OCI-LY7 (cell line): ENCODE measurements at regions not wholly inside any gene's neighbourhood (a gene's known extent, or its start where the extent isn't known, plus 50 kb on each side); places are given as distances from the start of the nearest gene placed in this dataset.

Experiments
- BruUV-seq: library from RNA; stranded (reverse); fragments of 400-500 nt; replicated peaks from 2 replicates; lab custom pipeline; 2021; lab: Mats Ljungman, UMichigan
- CTCF ChIA-PET: fragments of 300-600 bp; sonication (Branson Sonifier 250); formaldehyde crosslinking; loops from one replicate; lab custom pipeline; 2022; ENCODE audit warnings: antibody characterized with exemption; ENCODE audit not compliant: unreplicated experiment; lab: Charles Lee
- POLR2A ChIA-PET: fragments of 300-600 bp; sonication (Branson Sonifier 250); formaldehyde crosslinking; loops from one replicate; lab custom pipeline; 2022; ENCODE audit warnings: antibody characterized with exemption; lab: Charles Lee
- DNase-seq: peaks from one replicate; pipeline ENCODE4 v3.0.0-alpha.2; 2015; ENCODE audit warnings: low spot score
- H2AFZ ChIP-seq: fragments of 200-600 bp; sonication (generic), shearing (Covaris generic); 2 replicates; pipeline ENCODE4 v1.6.1; 2014; ENCODE audit warnings: mild to moderate bottlenecking, antibody characterized with exemption, low read length, moderate library complexity
- H3K27ac ChIP-seq: fragments of 200-600 bp; sonication (generic); 2 replicates; pipeline ENCODE4 v1.5.1; 2014; ENCODE audit warnings: mixed run types, low read depth, mild to moderate bottlenecking, moderate library complexity, low read length, inconsistent platforms; ENCODE audit not compliant: poor library complexity, severe bottlenecking
- H3K36me3 ChIP-seq: fragments of 200-600 bp; sonication (generic); 2 replicates; pipeline ENCODE4 v1.6.1; 2014; ENCODE audit warnings: mild to moderate bottlenecking, antibody characterized with exemption, low read length, moderate library complexity, mixed read lengths; ENCODE audit not compliant: insufficient read depth
- H3K4me1 ChIP-seq: fragments of 200-600 bp; sonication (generic); 2 replicates; pipeline ENCODE4 v1.5.1; 2014; ENCODE audit warnings: mild to moderate bottlenecking, low read length; ENCODE audit not compliant: insufficient read depth, poor library complexity, severe bottlenecking
- H3K4me2 ChIP-seq: fragments of 200-600 bp; sonication (generic); 2 replicates; pipeline ENCODE4 v1.6.1; 2014; ENCODE audit warnings: mild to moderate bottlenecking, low read length
- H3K4me3 ChIP-seq: fragments of 200-600 bp; sonication (generic); 2 replicates; pipeline ENCODE4 v1.5.1; 2014; ENCODE audit warnings: mild to moderate bottlenecking, low read depth, low read length; ENCODE audit not compliant: poor library complexity, severe bottlenecking
- H3K79me2 ChIP-seq: fragments of 200-600 bp; sonication (generic); 2 replicates; pipeline ENCODE4 v1.6.1; 2016; ENCODE audit warnings: low read depth, mild to moderate bottlenecking, low read length, moderate library complexity, mixed read lengths; ENCODE audit not compliant: insufficient read depth
- H3K9me2 ChIP-seq: fragments of 200-600 bp; sonication (generic); 2 replicates; pipeline ENCODE4 v1.6.1; 2016; ENCODE audit warnings: mild to moderate bottlenecking, low read length, mixed read lengths; ENCODE audit not compliant: insufficient read depth
- H3K9me3 ChIP-seq: fragments of 200-600 bp; sonication (generic); 2 replicates; pipeline ENCODE4 v1.6.1; 2014; ENCODE audit warnings: mild to moderate bottlenecking, mixed run types, low read length, mixed read lengths
- H4K20me1 ChIP-seq: fragments of 200-600 bp; sonication (generic); 2 replicates; pipeline ENCODE4 v1.6.1; 2014; ENCODE audit warnings: mild to moderate bottlenecking, antibody characterized with exemption, low read length, moderate library complexity, mixed read lengths; ENCODE audit not compliant: insufficient read depth
- CTCF ChIP-seq: fragments of 200-600 bp; sonication (generic); conservative IDR thresholded peaks from 2 replicates; pipeline ENCODE4 v1.5.1; 2014; ENCODE audit warnings: mild to moderate bottlenecking, antibody characterized with exemption, low read length, moderate library complexity, mixed read lengths
- EZH2phosphoT487 ChIP-seq: fragments of 200-600 bp; sonication (generic); IDR thresholded peaks from 2 replicates; pipeline ENCODE4 v1.6.1; 2018; ENCODE audit warnings: low read depth, borderline replicate concordance, mild to moderate bottlenecking, mixed run types, antibody characterized with exemption, low read length, moderate library complexity, mixed read lengths
- intact Hi-C: fragments of 100-400 bp; cut with micrococcal nuclease; formaldehyde crosslinking; loops from one replicate; pipeline ENCODE4 v1.10.0; 2022; ENCODE audit not compliant: unreplicated experiment

DNA sequence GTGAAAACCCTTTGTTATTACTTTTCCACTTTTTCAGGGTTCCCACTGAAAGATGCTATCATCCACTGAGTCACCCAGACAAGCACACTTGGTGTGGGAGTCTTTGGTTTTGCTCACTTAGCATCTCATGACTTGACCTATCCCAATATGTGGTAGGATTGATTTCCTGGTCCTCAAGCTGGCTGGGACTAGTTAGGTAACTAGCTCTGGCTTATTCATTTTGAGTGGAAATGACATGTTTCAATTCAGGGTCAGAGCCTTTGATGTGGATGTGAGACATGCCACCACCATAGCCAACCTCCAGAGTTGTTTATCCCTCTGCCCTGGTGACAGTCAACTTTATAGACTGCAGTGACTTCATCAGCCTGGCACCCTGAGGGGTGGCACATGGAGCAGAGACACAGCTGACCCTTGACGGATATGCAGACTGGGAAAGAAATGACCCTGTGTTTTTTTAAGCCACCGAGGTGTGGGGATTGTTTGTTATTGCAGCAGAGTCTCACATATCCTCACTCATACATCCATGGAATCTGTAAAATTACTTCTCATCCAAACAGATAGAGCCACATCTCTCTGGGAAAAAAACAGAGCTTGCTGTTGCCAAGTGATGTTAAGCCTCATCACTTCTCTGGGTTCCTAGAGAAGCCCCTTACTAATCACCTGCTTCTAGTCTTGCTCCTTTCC, 699.9 kb downstream of the MATN1 start:
- Histone ChIP-seq H3K79me2 (no peaks in the 10 kb centered on the region), H3K4me1 (no peaks in the 10 kb centered on the region), H3K9me2 (no peaks in the 10 kb centered on the region), H2AFZ (no peak overlapping the region), H3K9me3 (no peaks in the 10 kb centered on the region), H4K20me1 (no peaks in the 10 kb centered on the region), H3K4me2 (no peak overlapping the region), H3K27ac (no peak overlapping the region), H3K4me3 (no peak overlapping the region), H3K36me3 (no peaks in the 10 kb centered on the region)
- no TSS peak for BruUV-seq
- POLR2A ChIA-PET, result no interaction called here
- intact Hi-C loops, result no loop called here
- no peak for DNase-seq
- TF ChIP-seq EZH2phosphoT487, result no peak
- TF ChIP-seq CTCF, result no peak
- CTCF ChIA-PET, result no interaction called here

GRCh38 chr1:30014031-30014430, 709.4 kb downstream of the MATN1 start:
- no peak for DNase-seq
- ChIA-PET CTCF (no interaction called here), POLR2A (no interaction called here)
- TF ChIP-seq EZH2phosphoT487, result no peak
- TF ChIP-seq CTCF, result no peak
- Histone ChIP-seq H4K20me1 (no peaks in the 10 kb centered on the region), H3K79me2 (no peaks in the 10 kb centered on the region), H3K36me3 (no peaks in the 10 kb centered on the region), H3K9me2 (no peaks in the 10 kb centered on the region), H3K27ac (no peak overlapping the region), H3K4me1 (no peaks in the 10 kb centered on the region), H3K4me2 (no peak overlapping the region), H3K9me3 (no peaks in the 10 kb centered on the region), H3K4me3 (no peak overlapping the region), H2AFZ (no peak overlapping the region)
- intact Hi-C loops, result no loop called here
- no TSS peak for BruUV-seq
